GM12878 (cell line): ENCODE measurements at regions not wholly inside any gene's neighbourhood (a gene's known extent, or its start where the extent isn't known, plus 50 kb on each side); places are given as distances from the start of the nearest gene placed in this dataset.

Experiments
- ATAC-seq: fragments of 200-7000 bp; cut with Tn5 transposase; 3 replicates; pipeline ENCODE4 v1.9.1; 2020; ENCODE audit warnings: mild to moderate bottlenecking, moderate library complexity
- BruUV-seq: library from RNA; stranded (reverse); fragments of 400-500 nt; replicated peaks from 2 replicates; lab custom pipeline; 2021; lab: Mats Ljungman, UMichigan
- CTCF ChIA-PET: fragments of 300-600 bp; sonication (Branson Sonifier 250); formaldehyde crosslinking; extraction: SDS; loops from one replicate; lab custom pipeline; 2021; ENCODE audit warnings: inconsistent platforms; lab: Yijun Ruan, JAX
- POLR2A ChIA-PET: fragments of 350-600 bp; formaldehyde crosslinking; extraction: SDS; loops from one replicate; lab custom pipeline; 2021; ENCODE audit warnings: inconsistent platforms; lab: Charles Lee
- RAD21 ChIA-PET: fragments of 300-600 bp; sonication (Branson Sonifier 250); formaldehyde crosslinking; loops from one replicate; lab custom pipeline; 2023; ENCODE audit warnings: antibody characterized with exemption; ENCODE audit not compliant: unreplicated experiment; lab: Charles Lee
- SMC1A ChIA-PET: fragments of 300-600 bp; sonication (Branson Sonifier 250); formaldehyde crosslinking; loops from one replicate; lab custom pipeline; 2023; ENCODE audit not compliant: unreplicated experiment, uncharacterized antibody; lab: Charles Lee
- DNase-seq: peaks from one replicate; pipeline ENCODE4 v3.0.0-alpha.2; 2011; ENCODE audit warnings: low read depth, low spot score
- FAIRE-seq: peaks from 3 replicates; lab custom pipeline; 2011; peaks lifted over from hg19 to GRCh38; lab: Jason Lieb, UNC
- H2AFZ ChIP-seq: 2 replicates; pipeline ENCODE4 v1.6.0; 2011; ENCODE audit warnings: low read depth, low read length, control low read depth; ENCODE audit not compliant: control insufficient read depth
- H3K27ac ChIP-seq: 2 replicates; pipeline ENCODE4 v1.5.1; 2011; ENCODE audit warnings: control low read depth; ENCODE audit not compliant: control insufficient read depth, insufficient read depth
- H3K27me3 ChIP-seq, 2 experiments: replicated peaks in 1 of 2; 2 replicates each; pipeline versions ENCODE4 v1.6.0 to v1.6.1; 2011; ENCODE audit warnings: low read length in 1 of 2; ENCODE audit not compliant: control insufficient read depth in 2 of 2, insufficient read depth in 2 of 2
- H3K36me3 ChIP-seq, 2 experiments: 2 replicates each; pipeline ENCODE4 v1.5.1; 2011; ENCODE audit warnings: low read length in 1 of 2; ENCODE audit not compliant: control insufficient read depth in 2 of 2, insufficient read depth in 2 of 2
- H3K4me1 ChIP-seq: 2 replicates; pipeline ENCODE4 v1.6.1; 2011; ENCODE audit warnings: mild to moderate bottlenecking, low read length, moderate library complexity, mixed read lengths; ENCODE audit not compliant: control insufficient read depth, insufficient read depth
- H3K4me2 ChIP-seq: 2 replicates; pipeline ENCODE4 v1.6.0; 2011; ENCODE audit warnings: control low read depth; ENCODE audit not compliant: control insufficient read depth, insufficient read depth
- H3K4me3 ChIP-seq: fragments of 200-600 bp; sonication (generic); 2 replicates; pipeline ENCODE4 v1.5.1; 2016
- H3K79me2 ChIP-seq: 2 replicates; pipeline ENCODE4 v1.6.0; 2011; ENCODE audit warnings: low read length; ENCODE audit not compliant: control insufficient read depth, insufficient read depth
- H3K9ac ChIP-seq: 2 replicates; pipeline ENCODE4 v1.8.0; 2011; ENCODE audit warnings: low read length, control low read depth, mixed read lengths; ENCODE audit not compliant: control insufficient read depth, insufficient read depth
- H3K9me3 ChIP-seq: replicated peaks from 3 replicates; pipeline ENCODE4 v1.5.1; 2011; ENCODE audit warnings: mild to moderate bottlenecking, low read length; ENCODE audit not compliant: control insufficient read depth, insufficient read depth
- H4K20me1 ChIP-seq: 2 replicates; pipeline ENCODE4 v1.6.0; 2011; ENCODE audit not compliant: control insufficient read depth, insufficient read depth
- ZNF687 ChIP-seq: fragments of 450-650 bp; IDR thresholded peaks from 2 replicates; pipeline ENCODE4 v1.6.1; 2017; ENCODE audit warnings: mild to moderate bottlenecking, moderate library complexity
- in situ Hi-C: fragments of 300-500 bp; cut with MboI; formaldehyde crosslinking; loops from 9 replicates; pipeline ENCODE4 v1.14.3; 2018; ENCODE audit warnings: mixed read lengths
- intact Hi-C: fragments of 100-400 bp; cut with micrococcal nuclease; formaldehyde crosslinking; loops from one replicate; pipeline ENCODE4 v1.14.2; 2022; ENCODE audit not compliant: unreplicated experiment

GRCh38 chr9:99486684-99487083 is 264.6 kb downstream of the SEC61B start:
- H3K36me3 ChIP-seq = no peaks in the 10 kb centered on the region
- FAIRE-seq (no peak), ATAC-seq (no peak), DNase-seq (no peak)
- no peak overlapping the region for H3K4me2 ChIP-seq
- no peak for TF ChIP-seq ZNF687
- in situ Hi-C loops (no loop called here), intact Hi-C loops (no loop called here)
- peaks cover 1% of the 10 kb centered on the region for H3K4me1 ChIP-seq
- H2AFZ ChIP-seq = no peak overlapping the region
- CTCF ChIA-PET = no interaction called here
- no peak overlapping the region for H3K9ac ChIP-seq
- POLR2A ChIA-PET = no interaction called here
- H3K27ac ChIP-seq = no peak overlapping the region
- H3K4me3 ChIP-seq = no peak overlapping the region
- H3K79me2 ChIP-seq = no peaks in the 10 kb centered on the region
- SMC1A ChIA-PET = interaction anchor here (0.6 to 4.6 kb wide), 4 partner anchors 9 to 296 kb away, joined by 3 to 21 read pairs (median 4); no protein-coding TSS in a partner anchor
- H3K9me3 ChIP-seq = no peaks in the 10 kb centered on the region
- H3K27me3 ChIP-seq = no peaks in the 10 kb centered on the region
- RAD21 ChIA-PET = interaction anchor here (1.2 kb wide), 1 partner anchor 53 kb away, joined by 3 read pairs; no protein-coding TSS in a partner anchor
- no peaks in the 10 kb centered on the region for H4K20me1 ChIP-seq
- BruUV-seq = no TSS peak
